ENCODE measurements at regions not wholly inside any gene's neighbourhood (a gene's known extent, or its start where the extent isn't known, plus 50 kb on each side); places are given as distances from the start of the nearest gene placed in this dataset.
A peak's percentile ranks its signal among the peaks of the same experiment; 100 is the strongest.

DNA sequence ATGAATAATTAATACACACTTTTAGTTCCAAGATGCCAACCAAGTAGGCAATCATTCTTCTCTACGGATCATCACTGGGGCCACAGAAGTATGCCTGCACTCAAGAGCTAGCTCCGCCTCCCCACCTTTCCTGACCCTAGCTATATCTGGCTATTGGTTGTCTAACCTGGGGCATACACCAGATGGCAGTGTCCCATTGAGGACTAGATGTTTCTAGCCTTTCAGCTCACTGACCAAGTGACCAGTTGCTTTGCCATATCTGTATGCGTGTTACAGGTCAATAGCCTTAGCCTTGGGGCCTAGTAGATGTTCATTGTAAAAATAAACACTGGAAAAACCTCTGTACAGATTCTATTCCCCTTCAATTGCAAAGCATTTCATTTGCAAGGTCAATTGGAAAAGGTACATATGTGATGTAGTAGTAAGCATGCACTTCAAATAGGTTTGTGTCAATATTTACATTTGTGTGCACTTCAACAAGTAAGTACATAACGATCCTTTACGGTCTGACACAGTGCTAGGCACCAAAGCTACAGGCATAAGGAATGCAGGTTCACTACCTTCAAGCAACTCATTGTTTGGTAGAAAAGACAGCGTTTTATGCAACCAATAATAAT lies 521.7 kb downstream of the PPARGC1A start:
- H3K27ac ChIP-seq (ENCODE audit: low read depth in 1 of 2, low read length in 2 of 2) = no peak overlapping the region
- H3K36me3 ChIP-seq (ENCODE audit: control insufficient read depth in 4 of 4, insufficient read depth in 3 of 4, low read depth in 1 of 4, low read length in 3 of 4) = no peaks in the 10 kb centered on the region
- no peak overlapping the region for H3K9ac ChIP-seq (ENCODE audit: low read depth in 1 of 2, low read length in 2 of 2)
- H3K9me3 ChIP-seq (ENCODE audit: control insufficient read depth in 4 of 4, low read length in 3 of 4) = no peaks in the 10 kb centered on the region
- H3K27me3 ChIP-seq (ENCODE audit: control insufficient read depth in 4 of 4, insufficient read depth in 4 of 4, low read length in 3 of 4) = no peaks in the 10 kb centered on the region
- DNase-seq (ENCODE audit: low spot score) = no peak
- 55% methylated on average over 6 of the region's 6 CpGs for WGBS
- TF ChIP-seq JUND (IDR thresholded peaks at IDR 0.05) (no peak), RXRA (IDR thresholded peaks at IDR 0.05) (peak; percentile 47 to 72), FOXA2 (IDR thresholded peaks at IDR 0.05) (no peak), HNF4A (conservative IDR thresholded peaks at IDR 0.05) (peak in 1 of 2 donors; percentile 13), EGR1 (IDR thresholded peaks at IDR 0.05; ENCODE audit: low read depth in 2 of 2) (no peak), HNF4G (IDR thresholded peaks at IDR 0.05) (no peak), SP1 (IDR thresholded peaks at IDR 0.05) (peak; percentile 16), FOXA1 (IDR thresholded peaks at IDR 0.05) (no peak), GABPA (IDR thresholded peaks at IDR 0.05 in 1 of 2, conservative IDR thresholded peaks at IDR 0.05 in 1 of 2) (no peak), RAD21 (IDR thresholded peaks at IDR 0.05) (peak; percentile 77 to 86)
- TF ChIP-seq, protein P1, sequence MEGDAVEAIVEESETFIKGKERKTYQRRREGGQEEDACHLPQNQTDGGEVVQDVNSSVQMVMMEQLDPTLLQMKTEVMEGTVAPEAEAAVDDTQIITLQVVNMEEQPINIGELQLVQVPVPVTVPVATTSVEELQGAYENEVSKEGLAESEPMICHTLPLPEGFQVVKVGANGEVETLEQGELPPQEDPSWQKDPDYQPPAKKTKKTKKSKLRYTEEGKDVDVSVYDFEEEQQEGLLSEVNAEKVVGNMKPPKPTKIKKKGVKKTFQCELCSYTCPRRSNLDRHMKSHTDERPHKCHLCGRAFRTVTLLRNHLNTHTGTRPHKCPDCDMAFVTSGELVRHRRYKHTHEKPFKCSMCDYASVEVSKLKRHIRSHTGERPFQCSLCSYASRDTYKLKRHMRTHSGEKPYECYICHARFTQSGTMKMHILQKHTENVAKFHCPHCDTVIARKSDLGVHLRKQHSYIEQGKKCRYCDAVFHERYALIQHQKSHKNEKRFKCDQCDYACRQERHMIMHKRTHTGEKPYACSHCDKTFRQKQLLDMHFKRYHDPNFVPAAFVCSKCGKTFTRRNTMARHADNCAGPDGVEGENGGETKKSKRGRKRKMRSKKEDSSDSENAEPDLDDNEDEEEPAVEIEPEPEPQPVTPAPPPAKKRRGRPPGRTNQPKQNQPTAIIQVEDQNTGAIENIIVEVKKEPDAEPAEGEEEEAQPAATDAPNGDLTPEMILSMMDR (IDR thresholded peaks at IDR 0.05; ENCODE audit: low read depth, low read length, missing input control) = peak; percentile 41
- TF ChIP-seq, protein P2, sequence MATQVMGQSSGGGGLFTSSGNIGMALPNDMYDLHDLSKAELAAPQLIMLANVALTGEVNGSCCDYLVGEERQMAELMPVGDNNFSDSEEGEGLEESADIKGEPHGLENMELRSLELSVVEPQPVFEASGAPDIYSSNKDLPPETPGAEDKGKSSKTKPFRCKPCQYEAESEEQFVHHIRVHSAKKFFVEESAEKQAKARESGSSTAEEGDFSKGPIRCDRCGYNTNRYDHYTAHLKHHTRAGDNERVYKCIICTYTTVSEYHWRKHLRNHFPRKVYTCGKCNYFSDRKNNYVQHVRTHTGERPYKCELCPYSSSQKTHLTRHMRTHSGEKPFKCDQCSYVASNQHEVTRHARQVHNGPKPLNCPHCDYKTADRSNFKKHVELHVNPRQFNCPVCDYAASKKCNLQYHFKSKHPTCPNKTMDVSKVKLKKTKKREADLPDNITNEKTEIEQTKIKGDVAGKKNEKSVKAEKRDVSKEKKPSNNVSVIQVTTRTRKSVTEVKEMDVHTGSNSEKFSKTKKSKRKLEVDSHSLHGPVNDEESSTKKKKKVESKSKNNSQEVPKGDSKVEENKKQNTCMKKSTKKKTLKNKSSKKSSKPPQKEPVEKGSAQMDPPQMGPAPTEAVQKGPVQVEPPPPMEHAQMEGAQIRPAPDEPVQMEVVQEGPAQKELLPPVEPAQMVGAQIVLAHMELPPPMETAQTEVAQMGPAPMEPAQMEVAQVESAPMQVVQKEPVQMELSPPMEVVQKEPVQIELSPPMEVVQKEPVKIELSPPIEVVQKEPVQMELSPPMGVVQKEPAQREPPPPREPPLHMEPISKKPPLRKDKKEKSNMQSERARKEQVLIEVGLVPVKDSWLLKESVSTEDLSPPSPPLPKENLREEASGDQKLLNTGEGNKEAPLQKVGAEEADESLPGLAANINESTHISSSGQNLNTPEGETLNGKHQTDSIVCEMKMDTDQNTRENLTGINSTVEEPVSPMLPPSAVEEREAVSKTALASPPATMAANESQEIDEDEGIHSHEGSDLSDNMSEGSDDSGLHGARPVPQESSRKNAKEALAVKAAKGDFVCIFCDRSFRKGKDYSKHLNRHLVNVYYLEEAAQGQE (IDR thresholded peaks at IDR 0.05) = no peak
- TF ChIP-seq, protein P3, sequence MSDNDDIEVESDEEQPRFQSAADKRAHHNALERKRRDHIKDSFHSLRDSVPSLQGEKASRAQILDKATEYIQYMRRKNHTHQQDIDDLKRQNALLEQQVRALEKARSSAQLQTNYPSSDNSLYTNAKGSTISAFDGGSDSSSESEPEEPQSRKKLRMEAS (IDR thresholded peaks at IDR 0.05) = no peak
- no peaks in the 10 kb centered on the region for H3K4me1 ChIP-seq (ENCODE audit: control insufficient read depth in 4 of 4, insufficient read depth in 4 of 4, low read length in 3 of 4)
- no peak overlapping the region for H3K4me3 ChIP-seq (ENCODE audit: low read depth in 1 of 3, low read length in 3 of 3)

DNA sequence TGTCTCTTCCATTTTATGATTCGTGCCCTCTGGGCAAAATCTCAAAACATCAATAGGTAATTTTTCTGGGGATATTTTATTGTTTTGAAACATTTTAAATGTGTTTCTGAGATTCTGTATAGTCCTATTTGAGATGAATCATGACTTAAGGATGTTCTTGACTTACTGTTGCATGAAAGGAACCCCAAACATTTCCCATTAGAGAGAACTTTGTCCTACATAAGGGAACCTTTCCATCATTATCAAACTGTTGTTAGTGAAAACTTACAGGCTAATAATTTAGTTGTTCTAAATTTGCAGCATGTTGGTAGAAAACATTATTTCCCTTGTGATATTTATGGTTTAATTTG lies 523.3 kb downstream of the PPARGC1A start:
- 91% methylated on average over 1 of the region's 1 CpG for WGBS
- TF ChIP-seq HNF4A (conservative IDR thresholded peaks at IDR 0.05) (no peak), FOXA2 (IDR thresholded peaks at IDR 0.05) (no peak), EGR1 (IDR thresholded peaks at IDR 0.05; ENCODE audit: low read depth in 2 of 2) (no peak), SP1 (IDR thresholded peaks at IDR 0.05) (no peak), NR2F2 (IDR thresholded peaks at IDR 0.05) (no peak), HNF4G (IDR thresholded peaks at IDR 0.05) (no peak), FOXA1 (IDR thresholded peaks at IDR 0.05) (no peak), RXRA (IDR thresholded peaks at IDR 0.05) (no peak), YY1 (IDR thresholded peaks at IDR 0.05) (no peak), GABPA (IDR thresholded peaks at IDR 0.05 in 1 of 2, conservative IDR thresholded peaks at IDR 0.05 in 1 of 2) (no peak), RAD21 (IDR thresholded peaks at IDR 0.05) (no peak), JUND (IDR thresholded peaks at IDR 0.05) (no peak)
- TF ChIP-seq, protein P3 (IDR thresholded peaks at IDR 0.05) = no peak
- TF ChIP-seq, protein P4, sequence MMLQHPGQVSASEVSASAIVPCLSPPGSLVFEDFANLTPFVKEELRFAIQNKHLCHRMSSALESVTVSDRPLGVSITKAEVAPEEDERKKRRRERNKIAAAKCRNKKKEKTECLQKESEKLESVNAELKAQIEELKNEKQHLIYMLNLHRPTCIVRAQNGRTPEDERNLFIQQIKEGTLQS (IDR thresholded peaks at IDR 0.05) = no peak
- TF ChIP-seq, protein P2 (IDR thresholded peaks at IDR 0.05) = no peak
- TF ChIP-seq, protein P1 (IDR thresholded peaks at IDR 0.05; ENCODE audit: low read depth, low read length, missing input control) = no peak

More for the DNA sequence above, 523.3 kb downstream of the PPARGC1A start:
- Histone ChIP-seq H3K27ac (ENCODE audit: low read depth in 1 of 2, low read length in 2 of 2) (no peak overlapping the region), H3K9me3 (ENCODE audit: control insufficient read depth in 4 of 4, low read length in 3 of 4) (no peaks in the 10 kb centered on the region), H3K36me3 (ENCODE audit: control insufficient read depth in 4 of 4, insufficient read depth in 3 of 4, low read depth in 1 of 4, low read length in 3 of 4) (no peaks in the 10 kb centered on the region), H3K9ac (ENCODE audit: low read depth in 1 of 2, low read length in 2 of 2) (no peak overlapping the region), H3K4me1 (ENCODE audit: control insufficient read depth in 4 of 4, insufficient read depth in 4 of 4, low read length in 3 of 4) (no peaks in the 10 kb centered on the region), H3K27me3 (ENCODE audit: control insufficient read depth in 4 of 4, insufficient read depth in 4 of 4, low read length in 3 of 4) (no peaks in the 10 kb centered on the region), H3K4me3 (ENCODE audit: low read depth in 1 of 3, low read length in 3 of 3) (no peak overlapping the region)
- no peak for DNase-seq (ENCODE audit: low spot score)
